Common myeloid progenitor, CD34-positive (primary cell): ENCODE measurements at regions not wholly inside any gene's neighbourhood (a gene's known extent, or its start where the extent isn't known, plus 50 kb on each side); places are given as distances from the start of the nearest gene placed in this dataset.
"Not testable (repeated sequence)": the region's sequence is repeated elsewhere in the genome, so short reads cannot be mapped to it uniquely, and the experiment has no call there.

Experiments
- CTCF ChIA-PET: fragments of 350-600 bp; sonication (Branson Sonifier 250); formaldehyde crosslinking; loops from one replicate; lab custom pipeline; 2021; ENCODE audit warnings: antibody characterized with exemption; lab: Charles Lee
- POLR2A ChIA-PET: fragments of 350-600 bp; sonication (Branson Sonifier 250); formaldehyde crosslinking; loops from one replicate; lab custom pipeline; 2021; ENCODE audit warnings: antibody characterized with exemption; lab: Charles Lee
- DNase-seq, 3 donors: peaks; one replicate each; pipeline versions ENCODE4 v3.0.0 to v3.0.0-alpha.2; 2013
- H3K27ac ChIP-seq, 2 experiments: 1 replicate in 1 of 2; 2 replicates in 1 of 2; pipeline ENCODE4 v1.7.0; 2013; ENCODE audit warnings: inconsistent platforms in 2 of 2, low read length in 2 of 2, mild to moderate bottlenecking in 2 of 2, low read depth in 1 of 2, moderate library complexity in 1 of 2; ENCODE audit not compliant: severe bottlenecking in 2 of 2, insufficient read depth in 1 of 2, poor library complexity in 1 of 2
- H3K27me3 ChIP-seq, 5 experiments: replicated peaks in 2 of 5; 1 replicate in 3 of 5; 2 replicates in 2 of 5; pipeline versions ENCODE4 v1.6.1 to v1.7.0; 2013; ENCODE audit warnings: low read length in 4 of 5, mild to moderate bottlenecking in 2 of 5, moderate library complexity in 2 of 5, inconsistent platforms in 1 of 5; ENCODE audit not compliant: insufficient read depth in 5 of 5, control insufficient read depth in 4 of 5
- H3K36me3 ChIP-seq, 4 experiments: 1 replicate in 2 of 4; 2 replicates in 2 of 4; pipeline versions ENCODE4 v1.6.1 to v1.7.0; 2013; ENCODE audit warnings: low read length in 3 of 4, control low read depth in 1 of 4, mild to moderate bottlenecking in 1 of 4; ENCODE audit not compliant: control insufficient read depth in 4 of 4, insufficient read depth in 4 of 4
- H3K4me1 ChIP-seq, 4 experiments: 1 replicate in 3 of 4; 2 replicates in 1 of 4; pipeline versions ENCODE4 v1.6.1 to v1.7.1; 2013; ENCODE audit warnings: low read length in 3 of 4, mild to moderate bottlenecking in 3 of 4, control low read depth in 1 of 4, inconsistent platforms in 1 of 4, moderate library complexity in 1 of 4; ENCODE audit not compliant: control insufficient read depth in 4 of 4, insufficient read depth in 4 of 4; ENCODE audit errors: control extremely low read depth in 1 of 4
- H3K4me3 ChIP-seq, 7 experiments: 1 replicate in 4 of 7; 2 replicates in 3 of 7; pipeline versions ENCODE4 v1.5.1 to v1.7.0; 2013; ENCODE audit warnings: mild to moderate bottlenecking in 7 of 7, low read length in 6 of 7, moderate library complexity in 6 of 7, inconsistent platforms in 2 of 7, low read depth in 2 of 7, control low read depth in 1 of 7; ENCODE audit not compliant: insufficient read depth in 4 of 7, control insufficient read depth in 1 of 7; ENCODE audit errors: extremely low read depth in 1 of 7
- H3K9me3 ChIP-seq, 5 experiments: 1 replicate in 4 of 5; 2 replicates in 1 of 5; pipeline versions ENCODE4 v1.6.1 to v1.7.1; 2013; ENCODE audit warnings: low read length in 4 of 5, mild to moderate bottlenecking in 2 of 5, inconsistent platforms in 1 of 5, low read depth in 1 of 5, moderate library complexity in 1 of 5; ENCODE audit not compliant: control insufficient read depth in 4 of 5, insufficient read depth in 2 of 5; ENCODE audit errors: control extremely low read depth in 1 of 5
- WGBS: methylation state at CpG from one replicate; pipeline ENCODE4 v1.1.5; 2013; ENCODE audit not compliant: insufficient coverage; 5-methylcytosine and 5-hydroxymethylcytosine counted together

DNA sequence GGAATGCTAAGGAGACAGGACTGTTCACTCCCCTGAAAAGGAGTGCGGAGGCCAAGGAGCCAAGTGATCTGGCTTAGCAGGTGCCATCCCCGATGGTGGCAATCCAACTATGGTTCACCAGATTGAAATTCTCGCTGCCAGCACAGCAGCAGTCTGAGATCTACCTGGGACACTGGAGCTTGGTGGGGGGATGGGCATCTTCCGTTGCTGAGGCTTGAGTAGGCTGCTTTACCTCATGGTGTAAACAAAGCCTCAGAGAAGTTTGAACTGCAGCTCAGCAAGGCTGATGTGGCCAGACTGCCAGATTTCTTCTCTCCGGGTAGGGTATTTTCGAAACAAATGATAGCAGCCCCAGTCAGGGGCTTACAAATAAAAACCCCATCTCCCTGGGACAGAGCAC is 95.6 kb upstream of the HSFY2 start:
- H3K4me3 ChIP-seq, H3K27me3 ChIP-seq, CTCF ChIA-PET, H3K4me1 ChIP-seq, H3K27ac ChIP-seq, H3K9me3 ChIP-seq, POLR2A ChIA-PET, DNase-seq, H3K36me3 ChIP-seq: not testable (repeated sequence)
- no CpG with 5 or more reads among the region's 6 CpGs for WGBS

DNA sequence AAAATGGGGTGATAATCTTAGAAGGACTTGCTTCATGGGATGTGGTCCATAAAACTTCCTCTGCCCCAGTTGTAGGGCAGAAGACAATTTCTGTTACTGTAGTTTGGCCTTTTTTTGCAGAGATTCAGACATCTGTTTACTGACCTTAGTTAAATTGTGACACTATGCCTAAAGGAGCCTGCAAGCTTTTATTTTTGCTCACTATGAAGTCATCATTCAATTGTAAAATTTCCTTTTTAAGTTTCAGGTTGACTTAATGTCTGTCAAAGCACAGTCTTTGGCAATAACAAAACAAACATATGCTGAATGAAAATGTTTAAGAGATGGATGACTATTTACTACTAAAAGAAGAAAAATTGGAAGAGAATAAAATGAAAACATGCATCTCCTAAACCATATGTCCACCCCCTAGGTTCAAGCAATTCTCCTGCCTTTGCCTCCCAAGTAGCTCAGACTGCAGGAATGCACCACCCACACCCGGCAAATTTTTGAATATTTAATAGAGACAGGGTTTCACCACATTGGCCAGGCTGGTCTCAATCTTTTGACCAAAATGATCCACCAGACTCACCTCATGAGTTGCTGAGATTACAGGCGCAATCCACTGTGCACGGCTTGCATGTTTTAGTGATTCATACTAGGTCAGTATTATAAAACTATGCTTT is 93.5 kb upstream of the HSFY2 start:
- WGBS, result no CpG with 5 or more reads among the region's 3 CpGs
- H3K9me3 ChIP-seq, H3K4me3 ChIP-seq, POLR2A ChIA-PET, H3K4me1 ChIP-seq, CTCF ChIA-PET, DNase-seq, H3K36me3 ChIP-seq, H3K27ac ChIP-seq, H3K27me3 ChIP-seq: not testable (repeated sequence)

DNA sequence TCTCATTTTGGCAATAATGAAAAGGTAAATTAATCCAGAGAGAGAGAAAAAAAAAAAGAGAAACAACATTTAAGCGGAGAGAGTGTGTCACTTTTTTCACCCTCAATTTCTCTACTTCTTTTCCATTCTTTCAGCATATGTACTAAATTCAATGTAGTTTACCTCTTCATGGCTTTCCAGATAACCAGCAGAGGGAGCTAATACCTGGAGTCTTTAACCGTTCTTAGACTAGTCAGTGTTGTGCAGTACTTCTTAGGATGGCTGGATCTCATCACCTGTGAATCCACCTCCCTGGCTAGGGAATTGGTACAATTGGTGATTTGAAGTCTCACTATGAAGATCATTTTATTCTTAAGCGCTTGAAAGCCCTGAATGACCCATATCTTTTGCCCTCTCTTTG is 87.3 kb upstream of the HSFY2 start:
- DNase-seq, H3K27ac ChIP-seq, POLR2A ChIA-PET, CTCF ChIA-PET, H3K36me3 ChIP-seq, H3K9me3 ChIP-seq, H3K4me1 ChIP-seq, H3K4me3 ChIP-seq, H3K27me3 ChIP-seq: not testable (repeated sequence)
- WGBS, result no CpG with 5 or more reads among the region's 3 CpGs

DNA sequence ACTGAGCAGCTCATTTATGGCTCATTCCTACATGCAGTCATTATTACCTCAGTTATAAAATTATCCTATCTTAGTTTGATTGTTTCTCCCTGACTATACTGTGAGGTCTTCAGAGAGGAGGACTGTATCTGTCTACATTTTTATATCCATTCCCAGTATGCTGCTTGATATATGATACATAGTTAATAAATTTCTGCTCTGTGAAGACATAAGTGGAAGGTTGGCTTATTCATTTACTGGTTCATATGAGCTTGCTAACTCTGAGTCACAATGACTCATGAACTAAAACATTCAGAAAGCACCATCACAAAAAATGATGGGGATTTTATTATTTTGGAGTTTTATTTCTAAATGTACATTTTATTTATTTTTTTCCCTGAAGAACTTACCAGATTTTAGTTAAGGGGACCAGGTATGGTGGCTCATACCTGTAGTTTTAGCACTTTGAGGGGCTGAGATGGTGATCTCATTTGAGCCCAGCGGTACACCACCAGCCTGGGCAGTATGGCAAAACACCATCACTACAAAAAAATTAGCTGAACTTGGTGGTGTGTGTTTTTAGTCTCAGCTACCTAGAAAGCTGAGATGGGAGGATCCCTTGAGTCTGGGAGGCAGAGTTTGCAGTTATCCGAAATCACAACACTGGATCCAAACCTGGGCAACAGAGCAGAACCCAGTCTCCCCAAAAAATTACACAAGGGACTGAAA is 85.1 kb upstream of the HSFY2 start:
- H3K4me1 ChIP-seq, H3K4me3 ChIP-seq, H3K9me3 ChIP-seq, CTCF ChIA-PET, H3K27ac ChIP-seq, H3K27me3 ChIP-seq, POLR2A ChIA-PET, H3K36me3 ChIP-seq, DNase-seq: not testable (repeated sequence)
- no CpG with 5 or more reads among the region's 2 CpGs for WGBS

DNA sequence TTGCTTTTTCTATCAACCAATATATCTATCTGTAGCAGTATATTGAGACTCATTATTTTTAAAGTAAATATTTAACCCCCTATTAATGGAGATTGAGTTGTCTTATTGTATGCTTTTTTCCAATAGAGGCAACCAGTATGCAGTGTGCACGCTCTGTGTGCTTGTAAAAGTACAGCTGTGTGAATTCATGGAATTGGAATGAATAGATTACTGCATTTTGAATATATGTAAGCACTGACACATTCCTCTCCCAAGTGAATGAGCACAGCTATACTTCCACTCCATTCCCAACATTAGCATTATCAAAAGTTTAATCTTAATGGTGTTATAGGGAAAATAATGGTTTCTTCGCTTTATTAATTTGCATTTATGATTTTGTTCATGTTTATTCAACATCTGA is 81.6 kb upstream of the HSFY2 start:
- WGBS, result no CpG with 5 or more reads among the region's 2 CpGs
- H3K27ac ChIP-seq, H3K4me1 ChIP-seq, DNase-seq, H3K27me3 ChIP-seq, POLR2A ChIA-PET, CTCF ChIA-PET, H3K9me3 ChIP-seq, H3K36me3 ChIP-seq, H3K4me3 ChIP-seq: not testable (repeated sequence)

DNA sequence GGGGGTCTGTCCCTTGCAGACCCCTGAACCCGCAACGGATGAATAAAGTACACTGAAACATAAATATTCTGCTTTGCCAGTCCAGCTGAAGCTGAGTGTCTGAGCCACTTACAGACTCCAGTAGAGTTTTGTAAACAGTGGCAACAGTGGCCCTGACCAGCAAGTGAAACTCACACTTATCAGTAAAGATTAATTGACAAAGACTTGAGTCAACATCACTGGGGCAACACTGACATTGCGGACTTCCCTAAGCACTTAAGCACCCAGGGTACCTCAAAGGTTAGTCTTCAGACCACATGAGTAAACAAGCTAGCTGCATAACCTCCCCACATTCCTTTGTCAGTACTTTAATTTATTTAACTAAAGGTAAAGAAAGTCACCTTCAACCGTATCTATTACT is 79.8 kb upstream of the HSFY2 start:
- CTCF ChIA-PET, H3K4me3 ChIP-seq, H3K36me3 ChIP-seq, H3K27me3 ChIP-seq, H3K27ac ChIP-seq, H3K9me3 ChIP-seq, H3K4me1 ChIP-seq, DNase-seq, POLR2A ChIA-PET: not testable (repeated sequence)
- no CpG with 5 or more reads among the region's 4 CpGs for WGBS

DNA sequence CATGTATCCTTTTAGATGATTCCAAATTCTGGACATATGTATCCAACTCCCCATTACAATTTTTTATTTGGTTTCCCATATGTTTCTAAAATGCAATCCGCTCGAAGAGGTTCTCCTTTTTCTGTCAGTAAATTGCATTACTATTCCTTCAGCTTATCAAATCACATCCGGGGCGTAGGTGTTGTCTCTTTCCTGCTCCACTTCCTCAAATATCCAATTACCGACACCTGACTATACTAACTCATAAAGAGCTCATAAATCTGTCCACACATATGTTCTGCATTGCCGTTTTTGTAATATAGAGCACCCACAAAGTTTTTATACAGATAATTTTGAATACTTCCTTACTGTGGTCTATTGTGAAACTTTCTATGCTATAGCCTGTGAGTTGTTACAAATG is 63.1 kb upstream of the HSFY2 start:
- H3K4me1 ChIP-seq, POLR2A ChIA-PET, H3K9me3 ChIP-seq, H3K27me3 ChIP-seq, CTCF ChIA-PET, DNase-seq, H3K4me3 ChIP-seq, H3K36me3 ChIP-seq, H3K27ac ChIP-seq: not testable (repeated sequence)
- WGBS, result no CpG with 5 or more reads among the region's 6 CpGs
